Natural killer cell (primary cell): ENCODE measurements at regions not wholly inside any gene's neighbourhood (a gene's known extent, or its start where the extent isn't known, plus 50 kb on each side); places are given as distances from the start of the nearest gene placed in this dataset.

Source experiments
- ATAC-seq, 3 donors: fragments of 150-1000 bp in 2 of 3; fragments of 200-7000 bp in 1 of 3; cut with Tn5 transposase; 1 replicate in 1 of 3; 2 replicates in 2 of 3; pipeline ENCODE4 v1.10.0; 2021; ENCODE audit warnings: mild to moderate bottlenecking in 2 of 3, moderate library complexity in 2 of 3
- DNase-seq, 2 donors: peaks; one replicate each; pipeline versions ENCODE4 v3.0.0 to v3.0.0-alpha.2; 2013 to 2021; ENCODE audit warnings: mixed read lengths in 1 of 2
- H3K27ac ChIP-seq: one replicate; pipeline ENCODE4 v1.5.1; 2013; ENCODE audit warnings: mild to moderate bottlenecking, low read length
- H3K27me3 ChIP-seq: one replicate; pipeline ENCODE4 v1.6.1; 2013; ENCODE audit warnings: low read length; ENCODE audit not compliant: control insufficient read depth, insufficient read depth
- H3K36me3 ChIP-seq: one replicate; pipeline ENCODE4 v1.6.1; 2013; ENCODE audit warnings: low read length; ENCODE audit not compliant: control insufficient read depth, insufficient read depth
- H3K4me1 ChIP-seq: one replicate; pipeline ENCODE4 v1.6.1; 2013; ENCODE audit warnings: low read length; ENCODE audit not compliant: control insufficient read depth, insufficient read depth
- H3K4me3 ChIP-seq: one replicate; pipeline ENCODE4 v1.5.1; 2013; ENCODE audit warnings: low read length
- H3K9me3 ChIP-seq: one replicate; pipeline ENCODE4 v1.6.1; 2013; ENCODE audit warnings: low read length; ENCODE audit not compliant: control insufficient read depth, insufficient read depth
- H3K27ac Mint-ChIP-seq, 2 donors: one replicate each; pipeline ENCODE4 v1.8.0; 2022; ENCODE audit warnings: mild to moderate bottlenecking in 2 of 2, mixed read lengths in 2 of 2, moderate library complexity in 1 of 2
- H3K27me3 Mint-ChIP-seq, 2 donors: one replicate each; pipeline ENCODE4 v1.8.0; 2022; ENCODE audit warnings: low read depth in 2 of 2, mixed read lengths in 2 of 2
- H3K36me3 Mint-ChIP-seq: one replicate; pipeline ENCODE4 v1.8.0; 2022; ENCODE audit warnings: mixed read lengths
- H3K4me1 Mint-ChIP-seq, 2 donors: one replicate each; pipeline ENCODE4 v1.8.0; 2022; ENCODE audit warnings: mixed read lengths in 2 of 2
- H3K4me3 Mint-ChIP-seq: one replicate; pipeline ENCODE4 v1.8.0; 2022; ENCODE audit warnings: mild to moderate bottlenecking, moderate library complexity, mixed read lengths
- H3K9me3 Mint-ChIP-seq, 2 donors: one replicate each; pipeline ENCODE4 v1.8.0; 2022; ENCODE audit warnings: mixed read lengths in 2 of 2
- WGBS: methylation state at CpG from one replicate; pipeline ENCODE4 v1.1.7; 2013; ENCODE audit warnings: missing lambda C conversion rate; ENCODE audit not compliant: insufficient coverage; 5-methylcytosine and 5-hydroxymethylcytosine counted together
- intact Hi-C: fragments of 100-400 bp; cut with micrococcal nuclease; formaldehyde crosslinking; loops from one replicate; pipeline ENCODE4 v1.14.2; 2022
- TF ChIP-seq, protein P1 (sequence below): fragments of 200-600 bp; IDR thresholded peaks from one replicate; pipeline ENCODE4 v1.8.0; 2022; ENCODE audit warnings: antibody characterized with exemption

DNA sequence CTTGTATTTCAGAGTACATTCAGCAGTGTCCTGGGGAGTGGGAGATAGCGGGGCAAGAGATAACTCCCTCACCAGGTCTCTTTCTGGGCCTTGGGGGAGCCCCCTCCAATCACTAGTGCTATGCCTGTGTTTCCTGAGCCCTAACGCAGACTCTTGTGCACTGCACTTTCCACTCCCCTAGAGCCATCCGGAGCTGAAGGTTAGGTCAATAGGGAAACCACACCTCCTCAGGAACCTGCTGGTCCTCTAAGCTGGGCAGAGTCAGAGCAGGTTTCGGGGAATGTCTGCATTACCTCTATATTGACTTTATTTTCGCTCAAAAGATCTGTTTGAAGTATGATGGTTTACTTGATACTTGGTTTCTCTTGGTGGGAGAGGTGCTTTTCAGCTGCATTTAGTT is 617.0 kb upstream of the ROBO1 start:
- peaks cover 19 to 28% of the 10 kb centered on the region in 2 donors for H3K9me3 Mint-ChIP-seq
- intact Hi-C loops, result no loop called here
- H3K4me1 ChIP-seq, result no peaks in the 10 kb centered on the region
- no peak for ATAC-seq
- no peaks in the 10 kb centered on the region for H3K27me3 Mint-ChIP-seq
- H3K27ac Mint-ChIP-seq, result no peak overlapping the region
- TF ChIP-seq, protein P1, sequence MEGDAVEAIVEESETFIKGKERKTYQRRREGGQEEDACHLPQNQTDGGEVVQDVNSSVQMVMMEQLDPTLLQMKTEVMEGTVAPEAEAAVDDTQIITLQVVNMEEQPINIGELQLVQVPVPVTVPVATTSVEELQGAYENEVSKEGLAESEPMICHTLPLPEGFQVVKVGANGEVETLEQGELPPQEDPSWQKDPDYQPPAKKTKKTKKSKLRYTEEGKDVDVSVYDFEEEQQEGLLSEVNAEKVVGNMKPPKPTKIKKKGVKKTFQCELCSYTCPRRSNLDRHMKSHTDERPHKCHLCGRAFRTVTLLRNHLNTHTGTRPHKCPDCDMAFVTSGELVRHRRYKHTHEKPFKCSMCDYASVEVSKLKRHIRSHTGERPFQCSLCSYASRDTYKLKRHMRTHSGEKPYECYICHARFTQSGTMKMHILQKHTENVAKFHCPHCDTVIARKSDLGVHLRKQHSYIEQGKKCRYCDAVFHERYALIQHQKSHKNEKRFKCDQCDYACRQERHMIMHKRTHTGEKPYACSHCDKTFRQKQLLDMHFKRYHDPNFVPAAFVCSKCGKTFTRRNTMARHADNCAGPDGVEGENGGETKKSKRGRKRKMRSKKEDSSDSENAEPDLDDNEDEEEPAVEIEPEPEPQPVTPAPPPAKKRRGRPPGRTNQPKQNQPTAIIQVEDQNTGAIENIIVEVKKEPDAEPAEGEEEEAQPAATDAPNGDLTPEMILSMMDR, result no peak
- no peaks in the 10 kb centered on the region for H3K27me3 ChIP-seq
- H3K9me3 ChIP-seq, result peaks cover 18% of the 10 kb centered on the region
- H3K36me3 Mint-ChIP-seq, result peaks cover 27% of the 10 kb centered on the region
- no peak overlapping the region for H3K27ac ChIP-seq
- 83% methylated on average over 5 of the region's 5 CpGs for WGBS
- DNase-seq, result no peak
- H3K4me3 Mint-ChIP-seq, result no peak overlapping the region
- H3K4me1 Mint-ChIP-seq, result no peaks in the 10 kb centered on the region
- H3K36me3 ChIP-seq, result no peaks in the 10 kb centered on the region
- no peak overlapping the region for H3K4me3 ChIP-seq

DNA sequence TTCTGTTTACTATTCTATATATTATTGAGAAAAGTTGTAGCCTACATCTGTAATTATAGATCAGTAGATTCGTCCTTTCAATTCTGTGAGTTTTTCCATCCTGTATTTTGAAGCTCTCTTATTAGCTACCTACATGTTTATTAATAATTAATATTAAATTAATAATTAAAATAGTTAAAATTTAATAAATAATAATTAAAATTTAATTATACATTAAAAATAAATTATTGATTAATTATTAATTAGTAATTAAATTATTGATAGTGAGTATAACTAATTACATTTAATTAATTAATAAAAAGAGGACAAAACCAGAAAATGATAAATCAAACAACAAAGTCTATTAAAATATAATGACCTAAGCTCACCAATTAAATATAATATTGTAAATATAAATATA is 606.6 kb upstream of the ROBO1 start:
- ATAC-seq (no peak), DNase-seq (no peak)
- intact Hi-C loops, result no loop called here
- TF ChIP-seq, protein P1, result no peak
- Mint-ChIP-seq H3K9me3 (peaks cover 4 to 18% of the 10 kb centered on the region in 2 donors), H3K4me3 (no peak overlapping the region), H3K4me1 (no peaks in the 10 kb centered on the region), H3K27ac (no peak overlapping the region), H3K36me3 (no peaks in the 10 kb centered on the region), H3K27me3 (no peaks in the 10 kb centered on the region)
- Histone ChIP-seq H3K4me1 (no peaks in the 10 kb centered on the region), H3K27me3 (no peaks in the 10 kb centered on the region), H3K36me3 (no peaks in the 10 kb centered on the region), H3K4me3 (no peak overlapping the region), H3K9me3 (no peaks in the 10 kb centered on the region), H3K27ac (no peak overlapping the region)
- WGBS, result no CpG with 5 or more reads among the region's 1 CpG

DNA sequence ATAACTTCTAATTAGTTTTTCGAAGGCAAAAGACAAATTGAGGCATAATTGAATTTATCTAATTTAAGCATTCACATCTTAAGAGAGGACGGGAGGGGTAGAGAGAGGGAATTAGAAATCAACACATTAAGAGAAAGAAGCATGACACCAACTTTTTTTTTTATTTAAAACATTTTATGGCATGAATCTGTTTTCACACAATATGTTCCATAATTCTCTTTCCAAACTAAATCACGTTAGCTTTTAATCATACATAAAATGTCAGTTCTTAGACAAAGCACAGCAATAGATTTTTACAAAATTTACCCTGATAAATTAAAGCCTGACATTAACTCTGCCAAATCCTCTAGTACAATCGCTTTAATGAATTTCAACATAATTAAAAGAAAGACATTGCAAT is 600.8 kb upstream of the ROBO1 start:
- Mint-ChIP-seq H3K36me3 (no peaks in the 10 kb centered on the region), H3K27me3 (no peaks in the 10 kb centered on the region), H3K9me3 (peaks cover 19 to 35% of the 10 kb centered on the region in 2 donors), H3K4me1 (no peaks in the 10 kb centered on the region), H3K27ac (no peak overlapping the region), H3K4me3 (no peak overlapping the region)
- no peak for ATAC-seq
- H3K9me3 ChIP-seq, result no peaks in the 10 kb centered on the region
- intact Hi-C loops, result no loop called here
- H3K4me1 ChIP-seq, result no peaks in the 10 kb centered on the region
- no peak for DNase-seq
- no peak overlapping the region for H3K4me3 ChIP-seq
- no peaks in the 10 kb centered on the region for H3K27me3 ChIP-seq
- H3K27ac ChIP-seq, result no peak overlapping the region
- WGBS, result 67% methylated on average over 1 of the region's 4 CpGs
- TF ChIP-seq, protein P1, result no peak
- no peaks in the 10 kb centered on the region for H3K36me3 ChIP-seq

DNA sequence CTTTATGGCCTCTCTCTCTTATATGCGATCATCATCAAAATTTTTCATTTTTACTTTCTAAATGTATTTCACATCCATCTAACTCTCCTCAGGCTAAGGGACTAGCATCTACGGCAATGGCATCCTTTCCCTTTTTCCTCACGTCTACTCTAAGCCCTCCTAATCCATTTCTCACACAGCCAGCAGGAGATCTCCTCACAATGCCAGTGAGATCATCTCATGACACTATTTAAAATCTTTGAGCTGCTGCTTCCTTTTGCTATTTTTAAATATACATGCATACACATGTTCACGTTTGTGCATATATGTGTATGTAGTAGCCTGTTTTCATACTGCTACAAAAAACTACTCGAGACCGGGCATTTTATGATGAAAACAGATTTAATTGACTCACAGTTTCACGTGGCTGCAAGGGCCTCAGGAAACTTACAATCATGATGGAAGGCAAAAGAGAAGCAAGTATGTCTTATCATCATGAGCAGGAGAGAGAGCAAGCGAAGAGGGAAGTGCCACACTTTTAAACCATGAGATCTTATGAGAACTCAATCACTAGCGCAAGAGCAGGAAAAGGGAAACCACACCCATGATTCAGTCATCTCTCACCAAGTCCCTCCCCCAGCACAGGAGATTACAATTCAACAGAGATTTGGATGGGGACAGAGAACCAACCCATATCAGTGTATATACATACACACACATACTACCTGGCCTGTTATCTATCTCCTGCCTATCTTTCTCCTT is 599.2 kb upstream of the ROBO1 start:
- H3K36me3 Mint-ChIP-seq, result no peaks in the 10 kb centered on the region
- Histone ChIP-seq H3K27me3 (no peaks in the 10 kb centered on the region), H3K36me3 (no peaks in the 10 kb centered on the region), H3K9me3 (peaks cover 3% of the 10 kb centered on the region), H3K4me1 (no peaks in the 10 kb centered on the region), H3K27ac (no peak overlapping the region), H3K4me3 (no peak overlapping the region)
- 72% methylated on average over 8 of the region's 9 CpGs for WGBS
- H3K4me1 Mint-ChIP-seq, result no peaks in the 10 kb centered on the region
- ATAC-seq, result no peak
- DNase-seq, result no peak
- H3K27ac Mint-ChIP-seq, result no peak overlapping the region
- TF ChIP-seq, protein P1, result no peak
- H3K4me3 Mint-ChIP-seq, result no peak overlapping the region
- no peaks in the 10 kb centered on the region for H3K27me3 Mint-ChIP-seq
- peaks cover 18 to 28% of the 10 kb centered on the region in 2 donors for H3K9me3 Mint-ChIP-seq
- intact Hi-C loops, result no loop called here
